Stimulated activated CD4-positive, alpha-beta T cell treated with anti-CD3 and anti-CD28 coated beads, Interleukin-12 subunit alpha, Interleukin-12 subunit beta, amount 100 ng/mL, for 24 hours (primary cell): ENCODE measurements at regions not wholly inside any gene's neighbourhood (a gene's known extent, or its start where the extent isn't known, plus 50 kb on each side); places are given as distances from the start of the nearest gene placed in this dataset.

Experiments used
- DNase-seq, 2 experiments: peaks; one replicate each; pipeline ENCODE4 v3.0.0-alpha.2; 2020; ENCODE audit warnings: low read depth in 2 of 2

DNA sequence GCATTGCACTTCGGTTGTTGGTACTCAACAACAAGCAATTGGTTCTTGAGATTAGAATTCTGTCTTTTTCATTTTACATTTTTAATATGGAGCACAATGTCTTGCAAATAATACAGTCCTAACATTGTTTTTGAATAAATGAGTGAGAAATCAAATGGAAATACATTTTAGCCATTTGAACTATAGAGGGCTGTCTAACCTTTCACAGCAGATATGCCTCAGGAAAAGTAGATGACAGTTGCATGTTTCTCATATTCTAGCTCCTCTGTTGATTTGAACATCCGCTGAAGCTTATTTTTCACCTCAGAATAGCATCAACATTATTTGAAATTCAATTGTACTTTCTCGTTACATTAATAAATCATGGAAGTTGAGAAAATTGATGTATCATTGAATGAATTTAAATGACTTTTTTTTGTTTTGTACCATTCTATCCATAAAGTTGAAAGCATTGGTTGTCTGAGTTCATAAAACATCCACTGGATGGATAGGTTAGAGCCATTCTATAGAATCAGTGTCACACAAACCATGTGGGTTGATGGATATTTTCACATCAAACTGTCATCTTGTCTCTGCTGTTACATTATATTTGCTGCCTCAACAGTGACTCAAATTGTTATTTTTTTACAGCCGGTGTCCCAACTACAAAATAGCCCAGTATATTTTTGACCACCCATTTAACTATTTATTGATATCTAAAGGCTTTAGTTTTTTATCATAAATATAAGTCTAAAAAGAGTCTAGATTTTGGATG lies 928.3 kb downstream of the NSUN3 start:
- DNase-seq = no peak

DNA sequence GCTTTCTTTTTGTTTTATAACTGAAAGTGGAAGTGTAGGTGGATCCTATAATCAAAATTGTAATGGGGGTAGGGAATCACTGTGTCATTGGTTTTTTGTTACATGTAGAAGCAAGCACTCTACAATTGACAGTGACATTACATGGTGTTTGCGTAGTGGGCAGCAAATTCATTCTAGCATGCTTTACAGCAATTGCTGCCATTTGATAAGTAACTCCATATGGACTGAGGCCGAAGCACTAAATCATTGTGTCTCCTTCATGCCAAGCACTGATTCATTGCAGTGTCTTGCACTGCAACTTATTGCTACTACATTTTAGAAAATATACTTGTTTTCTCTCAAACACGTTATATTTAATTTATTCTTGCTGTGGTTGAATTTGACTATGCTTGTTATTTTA lies 933.9 kb downstream of the NSUN3 start:
- DNase-seq = no peak

GRCh38 chr3:95002438-95003046 lies 939.7 kb downstream of the NSUN3 start:
- no peak for DNase-seq

DNA sequence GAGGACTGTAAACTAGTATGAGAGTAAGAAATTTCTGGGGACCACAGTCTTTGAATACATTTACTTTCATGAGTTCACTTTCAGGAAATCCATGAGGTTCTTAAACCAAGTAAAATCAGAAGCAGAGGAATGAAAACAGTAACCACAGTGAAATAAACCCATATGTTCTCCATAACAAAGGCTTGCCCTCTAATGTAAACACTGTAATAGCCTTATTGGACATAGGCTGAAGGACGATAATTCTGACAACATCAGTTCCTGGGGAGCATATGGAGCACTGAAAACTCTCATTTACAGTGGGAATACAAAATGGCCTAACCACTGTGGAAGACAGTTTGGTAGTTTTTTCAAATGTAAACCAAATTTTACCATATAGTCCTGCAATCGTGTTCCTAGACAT lies 965.8 kb downstream of the NSUN3 start:
- no peak for DNase-seq

GRCh38 chr3:95029644-95030043 lies 966.8 kb downstream of the NSUN3 start:
- DNase-seq = no peak

GRCh38 chr3:95036526-95037021 lies 973.7 kb downstream of the NSUN3 start:
- DNase-seq = no peak

DNA sequence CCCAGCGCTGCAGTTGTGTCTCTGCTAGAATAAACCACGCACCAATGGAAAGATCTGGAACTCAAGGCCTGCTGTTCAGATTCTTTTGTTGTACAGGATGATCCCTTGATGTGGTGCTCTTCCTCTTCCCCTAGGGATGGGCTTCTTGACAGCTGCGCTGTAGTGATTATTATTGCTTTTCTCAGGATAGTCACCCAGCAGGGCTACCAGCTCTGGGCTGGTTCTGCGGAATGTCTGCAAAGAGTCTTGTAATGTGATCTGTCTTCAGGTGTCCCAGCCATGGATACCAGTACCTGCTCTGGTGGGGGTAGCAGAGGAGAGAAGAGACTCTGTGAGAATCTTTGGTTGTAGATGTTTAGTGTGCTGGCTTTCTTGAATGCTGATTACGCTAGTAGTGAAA lies 974.2 kb downstream of the NSUN3 start:
- no peak for DNase-seq

GRCh38 chr3:95037927-95038326 lies 975.1 kb downstream of the NSUN3 start:
- no peak for DNase-seq

DNA sequence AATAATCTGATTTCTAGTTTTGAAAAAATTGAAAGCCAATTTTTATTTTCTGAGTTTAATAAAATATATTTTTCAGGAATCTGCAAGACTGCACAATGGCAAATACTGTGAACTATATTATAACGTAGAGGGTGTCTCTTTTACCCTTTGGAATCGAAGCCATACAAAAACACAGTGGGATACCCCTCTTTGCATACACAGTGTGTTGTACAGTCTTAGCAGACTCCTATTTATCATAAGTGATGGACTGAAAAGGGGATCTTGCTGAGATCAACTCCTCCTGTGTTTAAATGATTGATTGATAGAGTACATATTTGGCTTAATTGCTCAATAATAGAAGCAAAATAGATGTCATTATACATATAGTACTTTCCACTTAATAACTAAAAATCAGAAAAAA lies 981.2 kb downstream of the NSUN3 start:
- DNase-seq = no peak

DNA sequence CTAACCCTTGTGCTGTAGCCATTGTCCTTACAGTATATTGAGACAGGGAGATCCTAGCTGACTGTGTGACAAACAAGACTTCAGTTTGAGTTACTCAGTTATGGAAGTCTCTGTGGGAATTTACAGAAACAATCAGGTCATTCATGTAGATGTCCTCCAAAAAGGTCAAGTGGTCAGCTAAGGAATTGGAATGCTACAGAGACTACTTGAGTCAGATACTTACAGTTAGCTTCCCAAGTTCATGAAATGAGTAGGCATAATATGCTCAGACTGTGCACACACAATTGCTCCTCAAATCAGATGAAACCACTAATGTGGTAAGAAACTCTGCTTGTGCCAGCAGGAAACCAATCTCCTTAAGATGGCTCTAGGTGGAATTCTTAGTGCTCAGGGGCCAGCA lies 985.7 kb downstream of the NSUN3 start:
- DNase-seq = no peak

DNA sequence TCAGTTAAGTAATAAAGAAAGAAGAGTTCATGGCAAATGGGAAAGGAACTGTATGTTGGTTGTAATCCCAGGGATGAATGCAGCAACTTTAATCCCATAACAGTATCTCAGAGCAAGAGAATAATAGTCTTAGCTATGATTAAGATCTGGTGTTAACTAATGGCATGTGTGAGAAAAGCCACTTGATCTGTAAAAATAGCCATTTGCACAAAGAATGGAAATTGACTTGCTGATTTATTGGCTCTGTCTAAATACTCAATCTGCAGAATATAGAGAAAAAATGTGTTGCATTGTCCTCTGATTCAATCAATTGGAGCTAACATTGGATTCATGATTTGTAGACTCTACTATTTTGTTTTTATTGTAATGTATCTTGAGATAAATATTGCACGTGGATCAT lies 987.0 kb downstream of the NSUN3 start:
- DNase-seq = no peak

- DNase-seq = no peak
These were observed 992.4 kb downstream of the NSUN3 start for GRCh38 chr3:95055288-95055687.

DNA sequence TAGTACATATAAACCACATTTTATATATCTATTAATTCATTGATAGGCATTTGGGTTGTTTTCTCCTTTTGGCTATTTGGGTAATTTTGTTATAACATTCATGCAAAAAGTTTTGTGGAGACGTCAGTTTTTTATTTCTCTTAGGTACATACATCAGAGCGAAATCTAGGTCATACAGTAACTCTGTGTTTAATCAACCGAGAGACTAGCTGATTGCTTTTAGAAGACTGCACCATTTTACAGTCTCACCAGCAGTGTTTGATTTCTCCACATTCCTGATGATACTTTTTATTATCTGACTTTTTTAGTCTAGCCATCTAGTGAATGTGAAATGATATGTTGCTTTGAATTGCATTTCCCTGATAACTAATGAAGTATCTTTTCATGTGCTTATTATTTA lies 1019.3 kb downstream of the NSUN3 start:
- no peak for DNase-seq

DNA sequence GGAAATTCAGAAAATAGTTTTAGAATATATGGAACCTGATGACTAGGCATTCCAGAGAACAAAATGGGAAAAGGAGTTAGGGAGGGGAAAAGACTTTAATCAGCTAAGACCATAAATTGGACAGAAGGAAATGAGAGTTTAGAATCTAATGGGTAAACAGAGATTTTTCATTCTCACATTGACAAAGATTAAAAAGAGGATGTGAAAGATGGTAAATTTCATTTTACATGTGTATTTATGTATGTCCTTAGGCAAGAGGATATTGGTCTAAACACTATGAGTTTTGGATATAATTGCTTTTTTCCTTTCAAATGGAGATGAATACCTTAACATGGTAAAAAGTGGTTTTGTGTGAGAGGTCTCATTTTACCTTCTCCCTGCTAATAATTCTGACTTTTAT lies 1021.9 kb downstream of the NSUN3 start:
- no peak for DNase-seq

DNA sequence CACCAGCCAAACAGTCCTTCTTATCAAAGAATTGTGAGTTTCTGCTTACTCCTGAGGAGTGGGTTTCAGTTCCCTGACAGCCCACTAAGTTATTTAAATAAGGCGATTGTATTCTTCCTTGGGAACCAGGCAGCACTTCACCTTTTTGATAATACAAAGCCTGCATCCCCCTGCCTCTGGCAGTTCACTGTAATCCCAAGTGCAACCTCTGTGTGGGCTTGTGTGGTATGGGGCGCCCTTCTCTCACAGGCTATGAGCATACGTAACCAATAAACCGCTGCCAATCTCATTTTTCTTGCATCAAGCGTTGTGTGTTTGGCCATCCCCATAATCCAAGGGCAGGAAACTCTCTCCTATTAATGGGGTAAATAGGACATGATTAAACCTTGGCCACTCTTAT lies 1025.6 kb downstream of the NSUN3 start:
- no peak for DNase-seq

DNA sequence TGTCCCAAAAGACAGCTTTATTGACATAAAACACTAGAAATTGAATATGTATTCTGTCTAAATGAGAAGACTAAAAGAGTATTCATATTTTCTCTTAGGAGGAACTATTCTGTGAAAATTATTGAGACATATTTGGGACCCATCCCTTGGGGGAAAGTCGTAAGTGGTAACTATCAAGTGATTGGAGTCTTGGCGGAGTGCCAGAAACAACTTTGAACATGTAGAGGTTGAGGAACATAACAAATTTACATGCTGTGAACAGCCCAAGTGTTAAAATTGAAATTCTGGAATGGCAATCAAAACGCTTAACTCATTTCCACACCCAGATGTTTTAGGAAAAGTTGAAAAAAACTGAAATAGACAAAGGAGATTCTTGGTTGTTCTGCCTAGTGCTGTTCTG lies 1034.6 kb downstream of the NSUN3 start:
- DNase-seq = no peak

- DNase-seq = no peak
These were observed 1058.1 kb downstream of the NSUN3 start for GRCh38 chr3:95120921-95121320.

- DNase-seq = no peak
These were observed 1060.2 kb downstream of the NSUN3 start for GRCh38 chr3:95123104-95123503.

DNA sequence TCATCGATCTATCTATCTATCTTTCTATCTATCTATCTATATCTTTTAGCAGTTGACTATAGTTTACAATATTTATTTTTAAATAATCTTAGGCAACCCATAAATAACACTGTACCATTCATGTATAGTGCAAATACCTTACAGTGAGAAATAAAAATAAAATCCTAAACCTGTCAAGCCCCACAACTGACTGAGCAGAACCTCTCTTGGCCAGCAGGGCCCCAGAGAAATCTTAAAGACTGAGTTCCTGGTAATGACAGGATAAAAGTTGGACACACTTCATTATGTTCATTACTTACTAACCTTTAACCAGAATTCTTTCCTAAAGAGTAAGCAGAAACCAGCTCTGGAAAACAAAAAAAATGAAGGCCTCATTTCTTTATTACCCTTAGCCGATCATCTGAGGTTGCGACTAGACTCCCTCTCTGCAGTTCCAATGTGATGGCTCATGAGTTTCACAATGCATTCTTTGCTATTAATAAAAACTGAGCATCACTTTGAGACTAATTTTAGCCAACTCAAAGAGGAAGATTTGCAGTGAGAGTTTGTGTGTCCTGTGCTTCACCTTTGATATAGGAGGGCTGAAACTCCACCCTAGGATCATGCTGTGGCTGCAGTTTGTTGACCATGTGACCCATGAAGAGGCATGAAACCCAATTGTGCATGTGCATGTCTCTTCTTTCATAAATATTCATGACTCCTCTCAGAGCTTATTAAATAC lies 1072.0 kb downstream of the NSUN3 start:
- no peak for DNase-seq

GRCh38 chr3:95148107-95148506 lies 1085.2 kb downstream of the NSUN3 start:
- DNase-seq = no peak

GRCh38 chr3:95151590-95151989 lies 1088.7 kb downstream of the NSUN3 start:
- DNase-seq = no peak

DNA sequence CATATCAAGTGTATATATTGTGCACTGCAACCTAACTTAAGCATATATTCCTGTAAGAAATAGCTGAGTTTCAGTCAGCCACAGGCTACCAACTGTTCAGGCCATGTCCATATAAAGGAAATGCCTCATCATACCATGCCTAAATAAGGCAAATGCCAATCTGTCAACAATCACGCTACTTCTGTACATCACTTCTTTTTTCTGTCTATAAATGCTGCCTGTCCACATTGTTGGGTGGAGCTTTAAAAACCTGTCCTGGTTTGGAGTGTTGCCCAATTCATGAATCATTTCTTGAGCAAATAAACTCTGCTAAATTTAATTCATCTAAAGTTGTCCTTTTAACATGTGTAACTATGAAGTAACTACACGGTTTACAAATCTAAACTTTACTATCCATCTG lies 1091.9 kb downstream of the NSUN3 start:
- no peak for DNase-seq

DNA sequence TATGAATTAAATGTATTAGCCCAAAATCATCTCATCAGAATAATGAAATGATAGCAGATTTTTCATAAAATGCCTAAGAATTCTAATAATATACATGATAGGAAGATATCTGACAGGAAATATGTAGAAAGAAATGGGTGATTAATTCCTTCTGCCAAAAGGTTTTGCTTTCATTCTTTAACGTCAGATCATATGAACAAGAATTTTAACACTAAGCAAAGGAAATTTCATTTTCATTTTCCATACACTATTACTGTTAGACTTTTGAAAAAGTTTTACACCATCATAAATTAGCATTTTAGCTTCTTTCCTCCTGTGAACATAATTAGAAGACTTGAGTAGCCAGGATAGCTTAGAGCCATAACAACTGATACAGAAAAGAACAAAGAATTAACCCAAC lies 1099.9 kb downstream of the NSUN3 start:
- no peak for DNase-seq
